HEK293 (cell line): ENCODE measurements at regions not wholly inside any gene's neighbourhood (a gene's known extent, or its start where the extent isn't known, plus 50 kb on each side); places are given as distances from the start of the nearest gene placed in this dataset.

ENCODE experiments used
- CTCF ChIA-PET: fragments of 350-600 bp; formaldehyde crosslinking; extraction: SDS; loops from one replicate; lab custom pipeline; 2021; ENCODE audit warnings: antibody characterized with exemption; lab: Yijun Ruan, JAX
- POLR2A ChIA-PET: fragments of 300-600 bp; formaldehyde crosslinking; extraction: SDS; loops from one replicate; lab custom pipeline; 2020; ENCODE audit warnings: antibody characterized with exemption, inconsistent platforms; lab: Yijun Ruan, JAX
- H3K27ac ChIP-seq: fragments of 200-500 bp; sonication (Bioruptor generic); 2 replicates; pipeline ENCODE4 v1.5.1; 2014; ENCODE audit warnings: low read depth, low read length, control low read depth, inconsistent platforms; ENCODE audit errors: extremely low read depth
- H3K36me3 ChIP-seq, 2 experiments: fragments of 200-500 bp in 1 of 2; sonication (Bioruptor generic) in 1 of 2; 1 replicate in 1 of 2; 2 replicates in 1 of 2; pipeline ENCODE4 v1.5.1; 2014 to 2017; ENCODE audit warnings: inconsistent platforms in 2 of 2, low read length in 2 of 2; ENCODE audit not compliant: control insufficient read depth in 2 of 2, insufficient read depth in 1 of 2
- H3K4me1 ChIP-seq: fragments of 200-500 bp; sonication (Bioruptor generic); 2 replicates; pipeline ENCODE4 v1.5.1; 2014; ENCODE audit warnings: mild to moderate bottlenecking, low read length, inconsistent platforms; ENCODE audit not compliant: control insufficient read depth, insufficient read depth
- H3K4me3 ChIP-seq: 2 replicates; pipeline ENCODE4 v1.5.1; 2011; ENCODE audit warnings: low read depth, mild to moderate bottlenecking, control low read depth, low read length, moderate library complexity
- H3K9me3 ChIP-seq: fragments of 200-500 bp; sonication (Bioruptor generic); 2 replicates; pipeline ENCODE4 v1.5.1; 2014; ENCODE audit warnings: low read depth, low read length, inconsistent platforms; ENCODE audit not compliant: control insufficient read depth, insufficient read depth
- EGR2 ChIP-seq: fragments of 450-650 bp; formaldehyde crosslinking; IDR thresholded peaks from 2 replicates; pipeline ENCODE4 v1.5.1; 2016; ENCODE audit warnings: low read depth, missing biosample characterization, missing genetic modification characterization
- KLF7 ChIP-seq: fragments of 450-650 bp; formaldehyde crosslinking; IDR thresholded peaks from 2 replicates; pipeline ENCODE4 v1.5.1; 2016; ENCODE audit warnings: missing biosample characterization, missing genetic modification characterization, borderline replicate concordance
- OVOL3 ChIP-seq: fragments of 450-650 bp; formaldehyde crosslinking; IDR thresholded peaks from 2 replicates; pipeline ENCODE4 v1.5.1; 2016; ENCODE audit warnings: missing biosample characterization, missing genetic modification characterization
- PRDM1 ChIP-seq: fragments of 450-650 bp; formaldehyde crosslinking; IDR thresholded peaks from 2 replicates; pipeline ENCODE4; 2016; ENCODE audit warnings: missing biosample characterization, missing genetic modification characterization
- REPIN1 ChIP-seq: fragments of 450-650 bp; formaldehyde crosslinking; IDR thresholded peaks from 2 replicates; pipeline ENCODE4 v1.5.1; 2017; ENCODE audit warnings: missing biosample characterization, missing genetic modification characterization, low read depth
- YY1 ChIP-seq: fragments of 450-650 bp; formaldehyde crosslinking; IDR thresholded peaks from 2 replicates; pipeline ENCODE4 v1.5.1; 2018; ENCODE audit warnings: missing biosample characterization, missing genetic modification characterization
- YY2 ChIP-seq: fragments of 450-650 bp; formaldehyde crosslinking; IDR thresholded peaks from 2 replicates; pipeline ENCODE4 v1.5.1; 2016; ENCODE audit warnings: missing biosample characterization, missing genetic modification characterization
- ZFHX2 ChIP-seq: fragments of 450-650 bp; formaldehyde crosslinking; conservative IDR thresholded peaks from 2 replicates; pipeline ENCODE4 v1.5.1; 2016; ENCODE audit warnings: missing biosample characterization, missing genetic modification characterization
- ZNF112 ChIP-seq: fragments of 450-650 bp; formaldehyde crosslinking; IDR thresholded peaks from 2 replicates; pipeline ENCODE4 v1.5.0; 2017; ENCODE audit warnings: missing biosample characterization, missing genetic modification characterization
- ZNF146 ChIP-seq: fragments of 450-650 bp; formaldehyde crosslinking; IDR thresholded peaks from 2 replicates; pipeline ENCODE4 v1.5.1; 2016; ENCODE audit warnings: missing biosample characterization, missing genetic modification characterization
- ZNF223 ChIP-seq: fragments of 450-650 bp; formaldehyde crosslinking; IDR thresholded peaks from 2 replicates; pipeline ENCODE4 v1.5.1; 2016; ENCODE audit warnings: missing biosample characterization, missing genetic modification characterization
- ZNF292 ChIP-seq: fragments of 450-650 bp; formaldehyde crosslinking; IDR thresholded peaks from 2 replicates; pipeline ENCODE4 v1.5.1; 2016; ENCODE audit warnings: low read depth, missing biosample characterization, missing genetic modification characterization, borderline replicate concordance
- ZNF335 ChIP-seq: fragments of 450-650 bp; formaldehyde crosslinking; conservative IDR thresholded peaks from 2 replicates; pipeline ENCODE4 v1.5.1; 2016; ENCODE audit warnings: missing biosample characterization, missing genetic modification characterization
- ZNF416 ChIP-seq: fragments of 450-650 bp; formaldehyde crosslinking; IDR thresholded peaks from 2 replicates; pipeline ENCODE4 v1.5.1; 2016; ENCODE audit warnings: missing biosample characterization, missing genetic modification characterization
- ZNF426 ChIP-seq: fragments of 450-650 bp; formaldehyde crosslinking; IDR thresholded peaks from 2 replicates; pipeline ENCODE4 v1.5.1; 2017; ENCODE audit warnings: missing biosample characterization, missing genetic modification characterization, mild to moderate bottlenecking, inconsistent platforms, moderate library complexity
- ZNF530 ChIP-seq: fragments of 450-650 bp; formaldehyde crosslinking; IDR thresholded peaks from 2 replicates; pipeline ENCODE4 v1.5.1; 2016; ENCODE audit warnings: low read depth, missing biosample characterization, missing genetic modification characterization
- ZNF558 ChIP-seq: fragments of 450-650 bp; formaldehyde crosslinking; IDR thresholded peaks from 2 replicates; pipeline ENCODE4 v1.5.1; 2016; ENCODE audit warnings: missing biosample characterization, missing genetic modification characterization
- ZNF785 ChIP-seq: fragments of 450-650 bp; formaldehyde crosslinking; IDR thresholded peaks from 2 replicates; pipeline ENCODE4 v1.5.1; 2016; ENCODE audit warnings: missing biosample characterization, missing genetic modification characterization
- TF ChIP-seq, protein P1 (sequence below): fragments of 450-650 bp; formaldehyde crosslinking; IDR thresholded peaks from 2 replicates; pipeline ENCODE4 v1.5.1; 2017; ENCODE audit warnings: missing biosample characterization, missing genetic modification characterization
- TF ChIP-seq, protein P2 (sequence below): fragments of 450-650 bp; formaldehyde crosslinking; IDR thresholded peaks from 2 replicates; pipeline ENCODE4 v1.5.1; 2016; ENCODE audit warnings: missing biosample characterization, missing genetic modification characterization
- TF ChIP-seq, protein P3 (sequence below): fragments of 450-650 bp; formaldehyde crosslinking; IDR thresholded peaks from 2 replicates; pipeline ENCODE4 v1.5.1; 2016; ENCODE audit warnings: missing biosample characterization, missing genetic modification characterization
- TF ChIP-seq, protein P4 (sequence below): fragments of 450-650 bp; formaldehyde crosslinking; IDR thresholded peaks from 2 replicates; pipeline ENCODE4 v1.5.1; 2017; ENCODE audit warnings: missing biosample characterization, missing genetic modification characterization
- TF ChIP-seq, protein P5 (sequence below): IDR thresholded peaks from 2 replicates; pipeline ENCODE4 v1.6.1; 2011; ENCODE audit warnings: mild to moderate bottlenecking, low read depth, low read length, borderline replicate concordance
- TF ChIP-seq, protein P6 (sequence below): fragments of 450-650 bp; formaldehyde crosslinking; conservative IDR thresholded peaks from 2 replicates; pipeline ENCODE4 v1.5.1; 2016; ENCODE audit warnings: low read depth, missing biosample characterization, missing genetic modification characterization

DNA sequence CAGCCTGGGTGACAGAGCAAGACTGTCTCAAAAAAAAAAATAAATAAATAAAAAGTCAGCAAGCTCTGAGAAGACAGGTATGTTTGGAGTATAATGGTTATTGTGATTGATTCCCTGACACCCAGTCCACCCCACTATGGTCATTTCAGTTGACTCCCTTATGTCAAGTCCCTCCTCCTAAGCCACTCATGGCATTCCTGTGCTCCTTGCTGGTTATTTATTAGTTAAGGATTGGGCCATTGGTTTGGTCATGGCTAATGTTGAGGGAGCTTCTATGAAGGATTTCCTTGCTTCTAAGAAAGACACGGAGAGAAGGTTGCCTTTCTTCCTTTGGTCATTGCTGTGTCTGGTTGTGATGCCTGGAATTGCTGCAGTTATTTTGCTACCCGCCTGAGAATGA is 140.1 kb downstream of the UCHL1 start:
- ChIA-PET POLR2A (no interaction called here), CTCF (no interaction called here)
- Histone ChIP-seq H3K9me3 (no peaks in the 10 kb centered on the region), H3K27ac (no peak overlapping the region), H3K36me3 (no peaks in the 10 kb centered on the region), H3K4me3 (no peak overlapping the region), H3K4me1 (no peaks in the 10 kb centered on the region)
- TF ChIP-seq PRDM1 (tag by site-specific recombination) = no peak
- no peak for TF ChIP-seq ZNF335 (tag by site-specific recombination)
- TF ChIP-seq YY2 (tag by site-specific recombination) = no peak
- TF ChIP-seq ZNF785 (tag by site-specific recombination) = no peak
- TF ChIP-seq, protein P1, sequence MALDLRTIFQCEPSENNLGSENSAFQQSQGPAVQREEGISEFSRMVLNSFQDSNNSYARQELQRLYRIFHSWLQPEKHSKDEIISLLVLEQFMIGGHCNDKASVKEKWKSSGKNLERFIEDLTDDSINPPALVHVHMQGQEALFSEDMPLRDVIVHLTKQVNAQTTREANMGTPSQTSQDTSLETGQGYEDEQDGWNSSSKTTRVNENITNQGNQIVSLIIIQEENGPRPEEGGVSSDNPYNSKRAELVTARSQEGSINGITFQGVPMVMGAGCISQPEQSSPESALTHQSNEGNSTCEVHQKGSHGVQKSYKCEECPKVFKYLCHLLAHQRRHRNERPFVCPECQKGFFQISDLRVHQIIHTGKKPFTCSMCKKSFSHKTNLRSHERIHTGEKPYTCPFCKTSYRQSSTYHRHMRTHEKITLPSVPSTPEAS = no peak
- TF ChIP-seq, protein P2, sequence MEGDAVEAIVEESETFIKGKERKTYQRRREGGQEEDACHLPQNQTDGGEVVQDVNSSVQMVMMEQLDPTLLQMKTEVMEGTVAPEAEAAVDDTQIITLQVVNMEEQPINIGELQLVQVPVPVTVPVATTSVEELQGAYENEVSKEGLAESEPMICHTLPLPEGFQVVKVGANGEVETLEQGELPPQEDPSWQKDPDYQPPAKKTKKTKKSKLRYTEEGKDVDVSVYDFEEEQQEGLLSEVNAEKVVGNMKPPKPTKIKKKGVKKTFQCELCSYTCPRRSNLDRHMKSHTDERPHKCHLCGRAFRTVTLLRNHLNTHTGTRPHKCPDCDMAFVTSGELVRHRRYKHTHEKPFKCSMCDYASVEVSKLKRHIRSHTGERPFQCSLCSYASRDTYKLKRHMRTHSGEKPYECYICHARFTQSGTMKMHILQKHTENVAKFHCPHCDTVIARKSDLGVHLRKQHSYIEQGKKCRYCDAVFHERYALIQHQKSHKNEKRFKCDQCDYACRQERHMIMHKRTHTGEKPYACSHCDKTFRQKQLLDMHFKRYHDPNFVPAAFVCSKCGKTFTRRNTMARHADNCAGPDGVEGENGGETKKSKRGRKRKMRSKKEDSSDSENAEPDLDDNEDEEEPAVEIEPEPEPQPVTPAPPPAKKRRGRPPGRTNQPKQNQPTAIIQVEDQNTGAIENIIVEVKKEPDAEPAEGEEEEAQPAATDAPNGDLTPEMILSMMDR (tag by site-specific recombination) = no peak
- TF ChIP-seq ZNF292 (tag by site-specific recombination) = no peak
- no peak for TF ChIP-seq ZNF530
- no peak for TF ChIP-seq OVOL3 (tag by site-specific recombination)
- TF ChIP-seq ZNF112 (tag by site-specific recombination) = no peak
- TF ChIP-seq REPIN1 (tag by site-specific recombination) = no peak
- TF ChIP-seq ZNF223 (tag by site-specific recombination) = no peak
- TF ChIP-seq YY1 = no peak
- TF ChIP-seq, protein P3, sequence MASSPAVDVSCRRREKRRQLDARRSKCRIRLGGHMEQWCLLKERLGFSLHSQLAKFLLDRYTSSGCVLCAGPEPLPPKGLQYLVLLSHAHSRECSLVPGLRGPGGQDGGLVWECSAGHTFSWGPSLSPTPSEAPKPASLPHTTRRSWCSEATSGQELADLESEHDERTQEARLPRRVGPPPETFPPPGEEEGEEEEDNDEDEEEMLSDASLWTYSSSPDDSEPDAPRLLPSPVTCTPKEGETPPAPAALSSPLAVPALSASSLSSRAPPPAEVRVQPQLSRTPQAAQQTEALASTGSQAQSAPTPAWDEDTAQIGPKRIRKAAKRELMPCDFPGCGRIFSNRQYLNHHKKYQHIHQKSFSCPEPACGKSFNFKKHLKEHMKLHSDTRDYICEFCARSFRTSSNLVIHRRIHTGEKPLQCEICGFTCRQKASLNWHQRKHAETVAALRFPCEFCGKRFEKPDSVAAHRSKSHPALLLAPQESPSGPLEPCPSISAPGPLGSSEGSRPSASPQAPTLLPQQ (tag by site-specific recombination) = no peak
- TF ChIP-seq ZNF416 (tag by site-specific recombination) = no peak
- TF ChIP-seq, protein P4, sequence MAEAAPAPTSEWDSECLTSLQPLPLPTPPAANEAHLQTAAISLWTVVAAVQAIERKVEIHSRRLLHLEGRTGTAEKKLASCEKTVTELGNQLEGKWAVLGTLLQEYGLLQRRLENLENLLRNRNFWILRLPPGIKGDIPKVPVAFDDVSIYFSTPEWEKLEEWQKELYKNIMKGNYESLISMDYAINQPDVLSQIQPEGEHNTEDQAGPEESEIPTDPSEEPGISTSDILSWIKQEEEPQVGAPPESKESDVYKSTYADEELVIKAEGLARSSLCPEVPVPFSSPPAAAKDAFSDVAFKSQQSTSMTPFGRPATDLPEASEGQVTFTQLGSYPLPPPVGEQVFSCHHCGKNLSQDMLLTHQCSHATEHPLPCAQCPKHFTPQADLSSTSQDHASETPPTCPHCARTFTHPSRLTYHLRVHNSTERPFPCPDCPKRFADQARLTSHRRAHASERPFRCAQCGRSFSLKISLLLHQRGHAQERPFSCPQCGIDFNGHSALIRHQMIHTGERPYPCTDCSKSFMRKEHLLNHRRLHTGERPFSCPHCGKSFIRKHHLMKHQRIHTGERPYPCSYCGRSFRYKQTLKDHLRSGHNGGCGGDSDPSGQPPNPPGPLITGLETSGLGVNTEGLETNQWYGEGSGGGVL (tag by site-specific recombination) = no peak
- no peak for TF ChIP-seq EGR2 (tag by site-specific recombination)
- TF ChIP-seq, protein P5, sequence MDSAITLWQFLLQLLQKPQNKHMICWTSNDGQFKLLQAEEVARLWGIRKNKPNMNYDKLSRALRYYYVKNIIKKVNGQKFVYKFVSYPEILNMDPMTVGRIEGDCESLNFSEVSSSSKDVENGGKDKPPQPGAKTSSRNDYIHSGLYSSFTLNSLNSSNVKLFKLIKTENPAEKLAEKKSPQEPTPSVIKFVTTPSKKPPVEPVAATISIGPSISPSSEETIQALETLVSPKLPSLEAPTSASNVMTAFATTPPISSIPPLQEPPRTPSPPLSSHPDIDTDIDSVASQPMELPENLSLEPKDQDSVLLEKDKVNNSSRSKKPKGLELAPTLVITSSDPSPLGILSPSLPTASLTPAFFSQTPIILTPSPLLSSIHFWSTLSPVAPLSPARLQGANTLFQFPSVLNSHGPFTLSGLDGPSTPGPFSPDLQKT = no peak
- no peak for TF ChIP-seq ZFHX2 (tag by site-specific recombination)

DNA sequence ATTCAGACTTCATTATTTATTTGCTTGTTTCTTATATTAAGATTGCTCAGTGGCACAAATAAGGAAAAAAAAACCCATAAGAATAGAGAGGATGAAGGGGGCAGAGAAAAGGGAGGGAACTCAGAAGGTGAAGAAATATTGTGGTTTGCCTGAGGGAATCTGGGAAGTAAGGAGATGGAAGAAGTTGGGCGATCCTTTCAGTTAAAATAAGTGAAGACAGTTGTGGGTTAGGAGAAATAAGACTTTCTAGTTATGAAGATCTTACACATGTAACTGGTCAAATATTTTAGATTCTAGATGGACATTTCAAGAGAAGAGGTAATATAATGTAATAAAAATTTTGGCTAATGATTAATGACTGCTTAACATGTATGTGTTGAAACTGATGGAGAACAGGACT is 138.7 kb upstream of the LIMCH1 start:
- ChIA-PET POLR2A (no interaction called here), CTCF (interaction anchor here (0.9 kb wide), 1 partner anchor 243 kb away, joined by 4 read pairs; no protein-coding TSS in a partner anchor)
- H3K4me1 ChIP-seq = no peaks in the 10 kb centered on the region
- H3K4me3 ChIP-seq = no peak overlapping the region
- H3K36me3 ChIP-seq = no peaks in the 10 kb centered on the region
- H3K9me3 ChIP-seq = no peaks in the 10 kb centered on the region
- H3K27ac ChIP-seq = no peak overlapping the region
- TF ChIP-seq ZNF146 (no peak), ZNF558 (tag by site-specific recombination) (no peak), KLF7 (tag by site-specific recombination) (no peak), ZNF426 (tag by site-specific recombination) (no peak)
- TF ChIP-seq, protein P6, sequence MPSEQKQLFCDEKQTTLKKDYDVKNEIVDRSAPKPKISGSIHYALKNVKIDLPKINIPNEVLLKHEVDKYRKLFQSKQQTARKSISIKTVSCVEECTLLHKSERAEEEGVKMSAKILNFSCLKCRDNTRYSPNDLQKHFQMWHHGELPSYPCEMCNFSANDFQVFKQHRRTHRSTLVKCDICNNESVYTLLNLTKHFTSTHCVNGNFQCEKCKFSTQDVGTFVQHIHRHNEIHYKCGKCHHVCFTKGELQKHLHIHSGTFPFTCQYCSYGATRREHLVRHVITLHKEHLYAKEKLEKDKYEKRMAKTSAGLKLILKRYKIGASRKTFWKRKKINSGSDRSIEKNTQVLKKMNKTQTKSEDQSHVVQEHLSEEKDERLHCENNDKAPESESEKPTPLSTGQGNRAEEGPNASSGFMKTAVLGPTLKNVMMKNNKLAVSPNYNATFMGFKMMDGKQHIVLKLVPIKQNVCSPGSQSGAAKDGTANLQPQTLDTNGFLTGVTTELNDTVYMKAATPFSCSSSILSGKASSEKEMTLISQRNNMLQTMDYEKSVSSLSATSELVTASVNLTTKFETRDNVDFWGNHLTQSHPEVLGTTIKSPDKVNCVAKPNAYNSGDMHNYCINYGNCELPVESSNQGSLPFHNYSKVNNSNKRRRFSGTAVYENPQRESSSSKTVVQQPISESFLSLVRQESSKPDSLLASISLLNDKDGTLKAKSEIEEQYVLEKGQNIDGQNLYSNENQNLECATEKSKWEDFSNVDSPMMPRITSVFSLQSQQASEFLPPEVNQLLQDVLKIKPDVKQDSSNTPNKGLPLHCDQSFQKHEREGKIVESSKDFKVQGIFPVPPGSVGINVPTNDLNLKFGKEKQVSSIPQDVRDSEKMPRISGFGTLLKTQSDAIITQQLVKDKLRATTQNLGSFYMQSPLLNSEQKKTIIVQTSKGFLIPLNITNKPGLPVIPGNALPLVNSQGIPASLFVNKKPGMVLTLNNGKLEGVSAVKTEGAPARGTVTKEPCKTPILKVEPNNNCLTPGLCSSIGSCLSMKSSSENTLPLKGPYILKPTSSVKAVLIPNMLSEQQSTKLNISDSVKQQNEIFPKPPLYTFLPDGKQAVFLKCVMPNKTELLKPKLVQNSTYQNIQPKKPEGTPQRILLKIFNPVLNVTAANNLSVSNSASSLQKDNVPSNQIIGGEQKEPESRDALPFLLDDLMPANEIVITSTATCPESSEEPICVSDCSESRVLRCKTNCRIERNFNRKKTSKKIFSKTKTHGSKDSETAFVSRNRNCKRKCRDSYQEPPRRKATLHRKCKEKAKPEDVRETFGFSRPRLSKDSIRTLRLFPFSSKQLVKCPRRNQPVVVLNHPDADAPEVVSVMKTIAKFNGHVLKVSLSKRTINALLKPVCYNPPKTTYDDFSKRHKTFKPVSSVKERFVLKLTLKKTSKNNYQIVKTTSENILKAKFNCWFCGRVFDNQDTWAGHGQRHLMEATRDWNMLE (tag by site-specific recombination) = no peak
